GM13976 (cell line): ENCODE measurements at regions not wholly inside any gene's neighbourhood (a gene's known extent, or its start where the extent isn't known, plus 50 kb on each side); places are given as distances from the start of the nearest gene placed in this dataset.

Source experiments
- DNase-seq: peaks from one replicate; pipeline ENCODE4 v3.0.0; 2012; ENCODE audit warnings: low spot score
- in situ Hi-C: fragments of 300-500 bp; cut with MboI; formaldehyde crosslinking; loops from one replicate; pipeline ENCODE4 v1.12.0; 2022; ENCODE audit warnings: low sequenced_read_pairs, mixed read lengths, inconsistent platforms; ENCODE audit not compliant: unreplicated experiment
- TF ChIP-seq, protein P1 (sequence below): IDR thresholded peaks from 2 replicates; pipeline ENCODE4 v1.5.1; 2012; ENCODE audit warnings: borderline replicate concordance, mild to moderate bottlenecking; ENCODE audit not compliant: insufficient read depth; ENCODE audit errors: extremely low read depth, missing control alignments, control extremely low read depth

DNA sequence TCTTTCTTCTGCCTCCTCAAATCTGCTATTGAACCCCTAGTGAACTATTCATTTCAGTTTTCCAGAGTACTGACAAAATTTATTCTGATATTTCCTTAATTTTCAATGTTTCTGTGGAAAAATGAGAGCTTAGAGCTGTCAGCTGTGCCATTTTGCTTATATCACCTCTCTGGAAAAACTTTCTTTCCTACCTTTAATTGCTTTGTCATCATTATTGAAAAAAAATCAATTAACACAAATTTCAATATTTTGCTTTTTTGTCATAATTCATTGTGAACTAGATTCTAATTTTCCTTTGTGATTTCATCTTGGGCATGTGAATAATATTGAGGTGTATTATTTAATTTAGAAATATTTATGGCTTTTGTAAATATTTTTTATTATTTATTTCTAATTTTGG lies 126.5 kb downstream of the C1orf94 start:
- no peak for DNase-seq
- TF ChIP-seq, protein P1, sequence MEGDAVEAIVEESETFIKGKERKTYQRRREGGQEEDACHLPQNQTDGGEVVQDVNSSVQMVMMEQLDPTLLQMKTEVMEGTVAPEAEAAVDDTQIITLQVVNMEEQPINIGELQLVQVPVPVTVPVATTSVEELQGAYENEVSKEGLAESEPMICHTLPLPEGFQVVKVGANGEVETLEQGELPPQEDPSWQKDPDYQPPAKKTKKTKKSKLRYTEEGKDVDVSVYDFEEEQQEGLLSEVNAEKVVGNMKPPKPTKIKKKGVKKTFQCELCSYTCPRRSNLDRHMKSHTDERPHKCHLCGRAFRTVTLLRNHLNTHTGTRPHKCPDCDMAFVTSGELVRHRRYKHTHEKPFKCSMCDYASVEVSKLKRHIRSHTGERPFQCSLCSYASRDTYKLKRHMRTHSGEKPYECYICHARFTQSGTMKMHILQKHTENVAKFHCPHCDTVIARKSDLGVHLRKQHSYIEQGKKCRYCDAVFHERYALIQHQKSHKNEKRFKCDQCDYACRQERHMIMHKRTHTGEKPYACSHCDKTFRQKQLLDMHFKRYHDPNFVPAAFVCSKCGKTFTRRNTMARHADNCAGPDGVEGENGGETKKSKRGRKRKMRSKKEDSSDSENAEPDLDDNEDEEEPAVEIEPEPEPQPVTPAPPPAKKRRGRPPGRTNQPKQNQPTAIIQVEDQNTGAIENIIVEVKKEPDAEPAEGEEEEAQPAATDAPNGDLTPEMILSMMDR, result no peak
- in situ Hi-C loops, result no loop called here

DNA sequence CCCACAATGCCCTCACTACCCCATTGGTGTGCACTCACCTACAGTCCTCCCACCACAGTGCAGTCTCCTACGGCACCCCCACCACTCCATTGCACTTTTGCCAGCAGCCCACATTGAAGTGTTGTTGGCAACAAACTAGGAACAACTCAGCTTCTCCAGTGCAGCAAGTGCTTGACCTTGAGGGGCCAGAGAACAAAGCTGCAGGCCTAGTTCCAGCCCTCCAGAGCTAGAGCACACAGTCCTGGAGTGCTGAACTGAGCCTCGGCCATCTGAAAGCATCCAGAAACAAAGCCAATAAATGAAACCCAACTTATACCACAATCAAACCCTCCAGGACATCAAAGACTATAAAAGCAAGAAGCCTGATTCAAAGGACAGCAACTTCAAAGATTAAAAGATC lies 129.9 kb downstream of the C1orf94 start:
- DNase-seq, result no peak
- in situ Hi-C loops, result no loop called here
- TF ChIP-seq, protein P1, result no peak

DNA sequence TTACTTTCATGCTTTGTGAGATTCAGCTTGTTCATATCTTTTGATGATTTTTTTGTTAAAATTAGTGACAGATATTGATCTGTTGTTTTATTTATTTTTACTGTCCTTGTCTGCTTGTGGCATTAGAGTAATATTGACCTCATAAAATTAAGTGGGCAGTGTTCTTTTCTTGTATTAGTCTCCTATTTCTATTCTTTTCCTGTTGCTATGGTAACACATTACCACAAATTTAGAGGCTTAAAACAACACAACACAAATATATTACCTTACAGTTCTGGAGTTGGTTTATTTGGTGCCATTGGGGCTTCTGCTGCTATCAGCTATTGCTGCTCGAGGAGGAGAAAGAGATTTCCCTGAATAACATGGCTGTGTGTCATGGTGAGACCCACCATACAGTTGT lies 135.7 kb downstream of the C1orf94 start:
- in situ Hi-C loops, result no loop called here
- no peak for DNase-seq
- TF ChIP-seq, protein P1, result no peak

DNA sequence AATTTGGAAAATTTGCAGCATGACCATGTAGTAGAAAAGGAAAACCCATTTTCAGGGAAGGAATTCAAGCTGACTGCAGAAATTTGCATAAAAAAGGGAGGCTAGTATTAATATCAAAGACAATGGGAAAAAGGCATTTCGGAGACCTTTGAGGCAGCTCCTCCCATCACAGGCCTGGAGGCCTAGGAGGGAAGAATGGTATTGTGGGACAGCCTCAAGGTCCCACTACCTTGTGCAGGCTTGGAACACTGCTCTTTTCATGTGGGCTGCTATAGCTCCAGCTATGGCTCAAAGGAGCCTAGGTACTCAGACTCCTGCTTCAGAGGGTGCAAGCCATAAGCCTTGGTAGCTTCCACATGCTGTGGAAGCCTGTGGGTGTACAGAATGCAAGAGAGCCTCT lies 139.3 kb downstream of the C1orf94 start:
- DNase-seq, result no peak
- in situ Hi-C loops, result no loop called here
- TF ChIP-seq, protein P1, result no peak

DNA sequence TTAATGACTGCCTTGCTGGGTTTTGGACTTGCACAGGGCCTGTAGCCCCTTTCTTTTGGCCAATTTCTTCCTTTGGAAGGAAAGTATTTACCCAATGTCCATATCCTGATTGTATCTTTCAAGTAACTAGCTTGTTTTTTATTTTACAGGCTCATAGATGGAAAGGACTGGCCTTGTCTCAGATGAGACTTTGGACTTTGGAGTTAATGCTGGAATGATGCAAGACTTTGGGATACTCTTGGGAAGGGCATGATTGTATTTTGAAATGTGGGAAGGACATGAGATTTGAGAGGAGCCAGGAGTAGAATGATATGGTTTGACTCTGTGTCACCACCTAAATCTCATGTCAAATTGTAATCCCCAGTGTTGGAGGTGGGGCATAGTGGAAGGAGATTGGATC lies 140.1 kb downstream of the C1orf94 start:
- no peak for DNase-seq
- in situ Hi-C loops, result no loop called here
- TF ChIP-seq, protein P1, result no peak

DNA sequence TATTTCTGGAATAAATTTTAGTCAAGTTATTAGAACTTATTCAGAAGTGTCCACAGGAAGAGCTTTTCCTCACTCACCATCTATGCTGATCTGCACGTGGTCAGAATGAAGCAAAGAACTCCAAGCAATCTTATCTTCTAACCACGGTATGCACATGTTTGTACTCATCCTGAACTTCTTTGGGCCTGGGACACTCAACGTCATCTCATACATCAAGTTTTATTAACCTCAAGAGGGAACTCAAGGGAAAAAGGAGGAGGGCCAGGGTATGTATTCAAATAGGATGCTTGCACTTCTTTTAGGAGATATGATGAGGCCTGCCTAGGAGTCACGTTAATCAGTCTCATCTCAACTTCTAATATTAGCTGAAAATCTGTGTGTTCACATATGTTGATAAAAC lies 142.5 kb downstream of the C1orf94 start:
- TF ChIP-seq, protein P1, result no peak
- no peak for DNase-seq
- in situ Hi-C loops, result no loop called here
